H1 (cell line): ENCODE measurements at regions not wholly inside any gene's neighbourhood (a gene's known extent, or its start where the extent isn't known, plus 50 kb on each side); places are given as distances from the start of the nearest gene placed in this dataset.

ENCODE experiments used
- BACH1 ChIP-seq: IDR thresholded peaks from 2 replicates; pipeline ENCODE4 v1.6.1; 2012; ENCODE audit warnings: low read length, improper control_type of control experiment
- JUN ChIP-seq: IDR thresholded peaks from 2 replicates; pipeline ENCODE4 v1.6.1; 2011; ENCODE audit warnings: low read depth, mild to moderate bottlenecking, improper control_type of control experiment, low read length
- KDM4A ChIP-seq: IDR thresholded peaks from one replicate; pipeline ENCODE4 v1.7.1; 2012; ENCODE audit warnings: low read depth, mild to moderate bottlenecking, moderate library complexity, low read length, inconsistent platforms; ENCODE audit not compliant: severe bottlenecking
- SAP30 ChIP-seq: fragments of 300-600 bp; sonication (generic); IDR thresholded peaks from 2 replicates; pipeline ENCODE4 v1.7.1; 2012; ENCODE audit warnings: low read length, moderate library complexity, mild to moderate bottlenecking, inconsistent platforms; ENCODE audit not compliant: insufficient read depth, insufficient replicate concordance
- SIRT6 ChIP-seq: IDR thresholded peaks from one replicate; pipeline ENCODE4 v1.7.1; 2012; ENCODE audit warnings: low read length, inconsistent platforms
- TF ChIP-seq, protein P1 (sequence below): IDR thresholded peaks from 2 replicates; pipeline ENCODE4 v1.6.1; 2012; ENCODE audit warnings: inconsistent platforms

DNA sequence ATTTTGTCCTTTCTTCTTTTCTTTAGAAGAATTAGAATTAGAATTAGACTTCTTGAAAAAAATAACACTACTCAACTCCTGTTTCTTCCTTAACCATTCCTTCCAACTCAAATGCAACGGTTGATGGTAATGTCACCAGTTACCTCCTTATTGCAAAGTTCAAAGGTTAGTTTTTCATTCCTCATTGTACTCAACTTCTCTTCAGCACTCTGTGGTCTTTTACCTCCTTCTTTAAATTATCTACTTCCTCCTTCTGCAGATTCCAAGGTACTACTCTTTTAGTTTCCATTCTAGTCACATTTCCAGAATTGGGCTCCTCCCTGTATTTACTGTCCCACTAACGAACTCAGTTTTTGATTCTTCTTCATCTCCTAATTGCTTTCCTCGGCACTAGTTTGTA is 700.7 kb downstream of the SATB2 start (continued):
- no peak for TF ChIP-seq SIRT6
- TF ChIP-seq JUN, result no peak
- TF ChIP-seq BACH1, result no peak
- no peak for TF ChIP-seq SAP30
- TF ChIP-seq, protein P1, sequence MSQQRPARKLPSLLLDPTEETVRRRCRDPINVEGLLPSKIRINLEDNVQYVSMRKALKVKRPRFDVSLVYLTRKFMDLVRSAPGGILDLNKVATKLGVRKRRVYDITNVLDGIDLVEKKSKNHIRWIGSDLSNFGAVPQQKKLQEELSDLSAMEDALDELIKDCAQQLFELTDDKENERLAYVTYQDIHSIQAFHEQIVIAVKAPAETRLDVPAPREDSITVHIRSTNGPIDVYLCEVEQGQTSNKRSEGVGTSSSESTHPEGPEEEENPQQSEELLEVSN, result no peak
- no peak for TF ChIP-seq KDM4A
